ENCODE measurements at regions not wholly inside any gene's neighbourhood (a gene's known extent, or its start where the extent isn't known, plus 50 kb on each side); places are given as distances from the start of the nearest gene placed in this dataset.

GRCh38 chr2:217465100-217465499 is 537.7 kb downstream of the TNS1 start:
- intact Hi-C loops (cut with micrococcal nuclease; ENCODE audit: unreplicated experiment), result no loop called here
- CTCF ChIA-PET, result no interaction called here
- Histone ChIP-seq H4K20me1 (ENCODE audit: insufficient read depth) (no peaks in the 10 kb centered on the region), H3K79me2 (ENCODE audit: low read depth) (no peaks in the 10 kb centered on the region), H3K9me2 (ENCODE audit: insufficient read depth) (no peaks in the 10 kb centered on the region), H3K4me1 (replicated peaks; ENCODE audit: insufficient read depth) (no peaks in the 10 kb centered on the region), H2AFZ (no peak overlapping the region), H3K36me3 (ENCODE audit: low read depth) (no peaks in the 10 kb centered on the region), H3K27ac (no peak overlapping the region), H3K4me2 (no peak overlapping the region), H3K4me3 (no peak overlapping the region), H3K27me3 (ENCODE audit: insufficient read depth, low read depth) (no peaks in the 10 kb centered on the region), H3F3A (ENCODE audit: insufficient read depth, low read depth) (no peaks in the 10 kb centered on the region), H3K9me3 (ENCODE audit: insufficient read depth, low read depth) (no peaks in the 10 kb centered on the region)
- POLR2A ChIA-PET (ENCODE audit: unreplicated experiment), result no interaction called here
- no TSS peak for BruUV-seq (replicated peaks)
- TF ChIP-seq EZH2 (IDR thresholded peaks at IDR 0.05; ENCODE audit: low read depth) (no peak), CTCF (conservative IDR thresholded peaks at IDR 0.05) (no peak)
- DNase-seq, result no peak

GRCh38 chr2:217463402-217464075 is 539.3 kb downstream of the TNS1 start:
- Histone ChIP-seq H3K27me3 (ENCODE audit: insufficient read depth, low read depth) (no peaks in the 10 kb centered on the region), H3K79me2 (ENCODE audit: low read depth) (no peaks in the 10 kb centered on the region), H3F3A (ENCODE audit: insufficient read depth, low read depth) (no peaks in the 10 kb centered on the region), H3K27ac (no peak overlapping the region), H4K20me1 (ENCODE audit: insufficient read depth) (no peaks in the 10 kb centered on the region), H2AFZ (no peak overlapping the region), H3K36me3 (ENCODE audit: low read depth) (no peaks in the 10 kb centered on the region), H3K4me3 (no peak overlapping the region), H3K9me2 (ENCODE audit: insufficient read depth) (no peaks in the 10 kb centered on the region), H3K4me2 (no peak overlapping the region), H3K4me1 (replicated peaks; ENCODE audit: insufficient read depth) (no peaks in the 10 kb centered on the region), H3K9me3 (ENCODE audit: insufficient read depth, low read depth) (no peaks in the 10 kb centered on the region)
- intact Hi-C loops (cut with micrococcal nuclease; ENCODE audit: unreplicated experiment), result no loop called here
- DNase-seq, result no peak
- CTCF ChIA-PET, result no interaction called here
- BruUV-seq (replicated peaks), result no TSS peak
- POLR2A ChIA-PET (ENCODE audit: unreplicated experiment), result no interaction called here
- TF ChIP-seq CTCF (conservative IDR thresholded peaks at IDR 0.05), result no peak
- TF ChIP-seq EZH2 (IDR thresholded peaks at IDR 0.05; ENCODE audit: low read depth), result no peak

DNA sequence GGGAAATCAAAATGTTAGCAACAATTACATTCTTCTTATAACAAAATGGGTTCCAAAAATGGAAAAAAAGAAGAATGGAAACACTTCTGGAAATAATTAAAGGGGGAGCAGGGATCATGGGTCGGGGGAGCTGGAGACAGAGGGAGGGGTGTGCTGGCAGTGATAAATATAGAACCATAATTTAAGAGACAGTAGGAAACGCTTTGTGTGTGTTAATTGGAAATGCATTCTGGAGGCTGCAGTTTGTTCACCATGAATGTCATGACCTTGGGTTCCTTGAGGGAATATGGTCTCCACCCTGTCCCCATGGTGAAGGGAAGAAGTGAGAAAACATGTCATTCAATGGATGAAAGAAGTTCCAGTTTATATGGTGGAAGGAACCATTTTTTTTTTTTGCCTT is 540.7 kb downstream of the TNS1 start:
- Histone ChIP-seq H3F3A (ENCODE audit: insufficient read depth, low read depth) (no peaks in the 10 kb centered on the region), H3K36me3 (ENCODE audit: low read depth) (no peaks in the 10 kb centered on the region), H3K9me3 (ENCODE audit: insufficient read depth, low read depth) (no peaks in the 10 kb centered on the region), H3K79me2 (ENCODE audit: low read depth) (no peaks in the 10 kb centered on the region), H3K4me2 (no peak overlapping the region), H3K27ac (no peak overlapping the region), H2AFZ (no peak overlapping the region), H3K4me1 (replicated peaks; ENCODE audit: insufficient read depth) (no peaks in the 10 kb centered on the region), H3K4me3 (no peak overlapping the region), H4K20me1 (ENCODE audit: insufficient read depth) (no peaks in the 10 kb centered on the region), H3K27me3 (ENCODE audit: insufficient read depth, low read depth) (no peaks in the 10 kb centered on the region), H3K9me2 (ENCODE audit: insufficient read depth) (no peaks in the 10 kb centered on the region)
- ChIA-PET CTCF (no interaction called here), POLR2A (ENCODE audit: unreplicated experiment) (no interaction called here)
- TF ChIP-seq EZH2 (IDR thresholded peaks at IDR 0.05; ENCODE audit: low read depth), result no peak
- no peak for TF ChIP-seq CTCF (conservative IDR thresholded peaks at IDR 0.05)
- DNase-seq, result no peak
- intact Hi-C loops (cut with micrococcal nuclease; ENCODE audit: unreplicated experiment), result no loop called here
- BruUV-seq (replicated peaks), result no TSS peak

All from PC-9 (cell line).